ENCODE measurements at regions not wholly inside any gene's neighbourhood (a gene's known extent, or its start where the extent isn't known, plus 50 kb on each side); places are given as distances from the start of the nearest gene placed in this dataset.

DNA sequence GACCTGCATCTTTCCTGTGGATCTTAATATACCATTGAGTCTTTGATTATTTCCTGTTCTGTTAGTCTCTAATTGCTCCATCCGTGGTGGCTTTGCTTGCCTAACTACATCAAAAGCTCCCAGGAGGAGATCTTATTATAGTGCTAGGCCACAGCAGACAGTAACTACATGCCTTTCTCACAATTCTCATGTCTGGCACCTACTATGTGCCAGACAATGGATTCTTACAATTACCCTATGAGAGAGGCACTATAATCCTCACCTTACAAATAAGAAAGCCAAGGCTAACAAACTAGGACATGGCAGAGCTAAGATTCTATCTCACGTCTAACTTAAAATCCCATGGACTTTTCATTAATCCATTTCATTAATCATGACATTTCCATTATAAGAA lies 70.3 kb upstream of the TARS1 start:
- no peaks in the 10 kb centered on the region for H3K36me3 Mint-ChIP-seq
- no peaks in the 10 kb centered on the region for H3K36me3 ChIP-seq (ENCODE audit: control insufficient read depth, insufficient read depth, low read length)
- H3K9me3 Mint-ChIP-seq: no peaks in the 10 kb centered on the region
- H3K4me1 Mint-ChIP-seq: peaks cover 0 to 5% of the 10 kb centered on the region in 2 donors
- 59% methylated on average over 2 of the region's 2 CpGs for WGBS (ENCODE audit: insufficient coverage)
- no peak overlapping the region for H3K4me3 Mint-ChIP-seq
- H3K4me1 ChIP-seq (ENCODE audit: control insufficient read depth, insufficient read depth, low read length): no peaks in the 10 kb centered on the region
- no peaks in the 10 kb centered on the region for H3K27me3 ChIP-seq (ENCODE audit: control insufficient read depth, insufficient read depth, low read length)
- no peak for DNase-seq
- H3K4me3 ChIP-seq (ENCODE audit: low read length): no peak overlapping the region
- TF ChIP-seq, protein P1, sequence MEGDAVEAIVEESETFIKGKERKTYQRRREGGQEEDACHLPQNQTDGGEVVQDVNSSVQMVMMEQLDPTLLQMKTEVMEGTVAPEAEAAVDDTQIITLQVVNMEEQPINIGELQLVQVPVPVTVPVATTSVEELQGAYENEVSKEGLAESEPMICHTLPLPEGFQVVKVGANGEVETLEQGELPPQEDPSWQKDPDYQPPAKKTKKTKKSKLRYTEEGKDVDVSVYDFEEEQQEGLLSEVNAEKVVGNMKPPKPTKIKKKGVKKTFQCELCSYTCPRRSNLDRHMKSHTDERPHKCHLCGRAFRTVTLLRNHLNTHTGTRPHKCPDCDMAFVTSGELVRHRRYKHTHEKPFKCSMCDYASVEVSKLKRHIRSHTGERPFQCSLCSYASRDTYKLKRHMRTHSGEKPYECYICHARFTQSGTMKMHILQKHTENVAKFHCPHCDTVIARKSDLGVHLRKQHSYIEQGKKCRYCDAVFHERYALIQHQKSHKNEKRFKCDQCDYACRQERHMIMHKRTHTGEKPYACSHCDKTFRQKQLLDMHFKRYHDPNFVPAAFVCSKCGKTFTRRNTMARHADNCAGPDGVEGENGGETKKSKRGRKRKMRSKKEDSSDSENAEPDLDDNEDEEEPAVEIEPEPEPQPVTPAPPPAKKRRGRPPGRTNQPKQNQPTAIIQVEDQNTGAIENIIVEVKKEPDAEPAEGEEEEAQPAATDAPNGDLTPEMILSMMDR (IDR thresholded peaks at IDR 0.05): no peak
- no peaks in the 10 kb centered on the region for H3K27me3 Mint-ChIP-seq (ENCODE audit: low read depth in 2 of 2)
- no peak for ATAC-seq
- intact Hi-C loops (cut with micrococcal nuclease): no loop called here
- H3K27ac ChIP-seq (ENCODE audit: low read length): no peak overlapping the region
- H3K9me3 ChIP-seq (ENCODE audit: control insufficient read depth, insufficient read depth, low read length): no peaks in the 10 kb centered on the region
- no peak overlapping the region for H3K27ac Mint-ChIP-seq

GRCh38 chr5:33371660-33372059 lies 69.1 kb upstream of the TARS1 start:
- Mint-ChIP-seq H3K27ac (no peak overlapping the region), H3K27me3 (ENCODE audit: low read depth in 2 of 2) (no peaks in the 10 kb centered on the region), H3K9me3 (no peaks in the 10 kb centered on the region), H3K4me3 (no peak overlapping the region), H3K36me3 (no peaks in the 10 kb centered on the region), H3K4me1 (peaks cover 0 to 5% of the 10 kb centered on the region in 2 donors)
- Histone ChIP-seq H3K27me3 (ENCODE audit: control insufficient read depth, insufficient read depth, low read length) (no peaks in the 10 kb centered on the region), H3K36me3 (ENCODE audit: control insufficient read depth, insufficient read depth, low read length) (no peaks in the 10 kb centered on the region), H3K27ac (ENCODE audit: low read length) (no peak overlapping the region), H3K4me3 (ENCODE audit: low read length) (no peak overlapping the region), H3K4me1 (ENCODE audit: control insufficient read depth, insufficient read depth, low read length) (no peaks in the 10 kb centered on the region), H3K9me3 (ENCODE audit: control insufficient read depth, insufficient read depth, low read length) (no peaks in the 10 kb centered on the region)
- intact Hi-C loops (cut with micrococcal nuclease): no loop called here
- 86% methylated on average over 1 of the region's 1 CpG for WGBS (ENCODE audit: insufficient coverage)
- TF ChIP-seq, protein P1 (IDR thresholded peaks at IDR 0.05): no peak
- ATAC-seq: no peak
- no peak for DNase-seq

DNA sequence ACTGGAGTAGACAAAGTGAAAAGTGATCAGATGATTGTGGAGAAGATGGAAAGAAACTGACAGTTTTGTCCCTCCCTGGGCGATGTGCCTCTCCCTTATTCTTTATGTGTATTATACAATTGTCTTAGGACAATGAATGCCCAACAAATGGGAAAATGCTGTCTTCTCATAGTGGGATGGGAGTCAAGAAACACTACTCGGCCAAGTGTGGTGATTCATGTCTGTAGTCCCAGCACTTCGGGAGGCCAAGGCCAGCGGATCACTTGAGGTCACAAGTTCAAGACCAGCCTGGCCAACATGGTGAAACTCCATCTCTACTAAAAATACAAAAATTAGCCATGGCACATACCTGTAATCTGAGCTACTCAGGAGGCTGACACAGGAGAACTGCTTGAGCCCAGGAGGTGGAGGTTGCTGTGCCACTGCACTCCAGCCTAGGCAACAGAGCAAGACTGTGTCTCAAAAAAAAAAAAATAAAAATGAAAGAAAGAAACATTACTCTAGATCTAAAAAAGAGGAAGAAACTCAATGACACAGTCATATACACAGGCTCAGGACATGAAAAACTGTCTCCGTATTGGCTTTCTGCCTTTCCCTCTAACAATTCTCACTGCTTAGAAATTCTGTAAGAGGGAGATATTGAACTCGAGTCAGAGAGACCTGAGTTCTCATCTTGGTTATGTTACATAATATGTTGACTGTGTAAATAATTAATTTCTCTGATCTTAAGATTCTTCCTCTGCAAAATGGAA lies 67.9 kb upstream of the TARS1 start:
- Mint-ChIP-seq H3K4me1 (no peaks in the 10 kb centered on the region), H3K36me3 (no peaks in the 10 kb centered on the region), H3K27ac (no peak overlapping the region), H3K9me3 (no peaks in the 10 kb centered on the region), H3K27me3 (ENCODE audit: low read depth in 2 of 2) (no peaks in the 10 kb centered on the region), H3K4me3 (no peak overlapping the region)
- TF ChIP-seq, protein P1 (IDR thresholded peaks at IDR 0.05): no peak
- H3K27ac ChIP-seq (ENCODE audit: low read length): no peak overlapping the region
- no peaks in the 10 kb centered on the region for H3K27me3 ChIP-seq (ENCODE audit: control insufficient read depth, insufficient read depth, low read length)
- DNase-seq (no peak), ATAC-seq (no peak)
- H3K4me1 ChIP-seq (ENCODE audit: control insufficient read depth, insufficient read depth, low read length): no peaks in the 10 kb centered on the region
- no peak overlapping the region for H3K4me3 ChIP-seq (ENCODE audit: low read length)
- no peaks in the 10 kb centered on the region for H3K9me3 ChIP-seq (ENCODE audit: control insufficient read depth, insufficient read depth, low read length)
- no peaks in the 10 kb centered on the region for H3K36me3 ChIP-seq (ENCODE audit: control insufficient read depth, insufficient read depth, low read length)
- intact Hi-C loops (cut with micrococcal nuclease): no loop called here
- WGBS (ENCODE audit: insufficient coverage): 88% methylated on average over 3 of the region's 6 CpGs

DNA sequence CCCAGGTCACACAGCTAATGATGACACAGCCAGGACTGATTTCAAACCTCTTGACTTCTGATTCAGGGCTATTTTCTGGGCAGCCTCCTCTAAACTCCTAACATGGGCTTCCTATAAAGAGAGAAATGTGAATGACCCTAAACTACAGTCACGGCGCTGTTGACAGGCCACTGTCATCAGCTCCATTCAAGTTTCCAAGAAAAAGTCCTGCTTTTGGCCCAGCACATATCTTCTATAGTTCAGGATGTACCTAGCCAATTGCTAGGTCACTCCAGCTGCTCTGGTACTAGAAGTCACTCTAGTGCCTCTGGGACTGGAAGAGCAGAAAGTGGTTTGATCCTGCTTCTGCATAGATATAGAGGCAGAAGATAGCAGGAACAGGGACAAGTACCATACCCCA lies 64.9 kb upstream of the TARS1 start:
- Histone ChIP-seq H3K4me3 (ENCODE audit: low read length) (no peak overlapping the region), H3K9me3 (ENCODE audit: control insufficient read depth, insufficient read depth, low read length) (no peaks in the 10 kb centered on the region), H3K27ac (ENCODE audit: low read length) (no peak overlapping the region), H3K36me3 (ENCODE audit: control insufficient read depth, insufficient read depth, low read length) (no peaks in the 10 kb centered on the region), H3K4me1 (ENCODE audit: control insufficient read depth, insufficient read depth, low read length) (no peaks in the 10 kb centered on the region), H3K27me3 (ENCODE audit: control insufficient read depth, insufficient read depth, low read length) (no peaks in the 10 kb centered on the region)
- H3K4me1 Mint-ChIP-seq: peaks cover 0 to 6% of the 10 kb centered on the region in 2 donors
- peaks cover 0 to 4% of the 10 kb centered on the region in 2 donors for H3K27me3 Mint-ChIP-seq (ENCODE audit: low read depth in 2 of 2)
- ATAC-seq: no peak
- H3K27ac Mint-ChIP-seq: no peak overlapping the region
- intact Hi-C loops (cut with micrococcal nuclease): no loop called here
- no peaks in the 10 kb centered on the region for H3K9me3 Mint-ChIP-seq
- DNase-seq: no peak
- TF ChIP-seq, protein P1 (IDR thresholded peaks at IDR 0.05): no peak
- WGBS (ENCODE audit: insufficient coverage): 93% methylated on average over 2 of the region's 2 CpGs
- no peaks in the 10 kb centered on the region for H3K36me3 Mint-ChIP-seq
- no peak overlapping the region for H3K4me3 Mint-ChIP-seq

Measured in natural killer cell (primary cell).